GM19397 (cell line): ENCODE measurements at regions not wholly inside any gene's neighbourhood (a gene's known extent, or its start where the extent isn't known, plus 50 kb on each side); places are given as distances from the start of the nearest gene placed in this dataset.
A peak's percentile ranks its signal among the peaks of the same experiment; 100 is the strongest.

Experiments used
- ATAC-seq: cut with Tn5 transposase; IDR thresholded peaks from one replicate; pipeline ENCODE4 v1.9.1; 2021; ENCODE audit warnings: mild to moderate bottlenecking, moderate library complexity; ENCODE audit not compliant: unreplicated experiment

- no peak for ATAC-seq
Observed at GRCh38 chr13:80284290-80284689, 56.6 kb downstream of the SPRY2 start.

GRCh38 chr13:80278706-80279105, 62.2 kb downstream of the SPRY2 start:
- ATAC-seq: no peak

- ATAC-seq: no peak
Observed at GRCh38 chr13:80276371-80277289, 64.3 kb downstream of the SPRY2 start.

GRCh38 chr13:80274643-80275042, 66.3 kb downstream of the SPRY2 start:
- no peak for ATAC-seq

- no peak for ATAC-seq
Observed at GRCh38 chr13:80273718-80274117, 67.2 kb downstream of the SPRY2 start.

- ATAC-seq: peak; percentile 64
Observed at GRCh38 chr13:80265348-80265747, 75.6 kb downstream of the SPRY2 start.

- ATAC-seq: no peak
Observed at GRCh38 chr13:80263745-80264513, 77.0 kb downstream of the SPRY2 start.

- ATAC-seq: no peak
Observed at GRCh38 chr13:80262051-80262695, 78.8 kb downstream of the SPRY2 start.

GRCh38 chr13:80259159-80259558, 81.8 kb downstream of the SPRY2 start:
- ATAC-seq: peak; percentile 79

GRCh38 chr13:80256352-80256932, 84.5 kb downstream of the SPRY2 start:
- ATAC-seq: peak; percentile 65

GRCh38 chr13:80255946-80256345, 85.0 kb downstream of the SPRY2 start:
- ATAC-seq: no peak

GRCh38 chr13:80251403-80251802, 89.5 kb downstream of the SPRY2 start:
- ATAC-seq: no peak

- ATAC-seq: no peak
Observed at GRCh38 chr13:80250213-80250810, 90.6 kb downstream of the SPRY2 start.

- ATAC-seq: no peak
Observed at GRCh38 chr13:80249516-80250212, 91.3 kb downstream of the SPRY2 start.

- no peak for ATAC-seq
Observed at GRCh38 chr13:80245162-80245733, 95.7 kb downstream of the SPRY2 start.

GRCh38 chr13:80244574-80244973, 96.4 kb downstream of the SPRY2 start:
- no peak for ATAC-seq

GRCh38 chr13:80242728-80243427, 98.0 kb downstream of the SPRY2 start:
- no peak for ATAC-seq

- ATAC-seq: no peak
Observed at GRCh38 chr13:80239571-80240255, 101.2 kb downstream of the SPRY2 start.

GRCh38 chr13:80239116-80239515, 101.8 kb downstream of the SPRY2 start:
- ATAC-seq: no peak
